ENCODE measurements at regions not wholly inside any gene's neighbourhood (a gene's known extent, or its start where the extent isn't known, plus 50 kb on each side); places are given as distances from the start of the nearest gene placed in this dataset.
A peak's percentile ranks its signal among the peaks of the same experiment; 100 is the strongest.

DNA sequence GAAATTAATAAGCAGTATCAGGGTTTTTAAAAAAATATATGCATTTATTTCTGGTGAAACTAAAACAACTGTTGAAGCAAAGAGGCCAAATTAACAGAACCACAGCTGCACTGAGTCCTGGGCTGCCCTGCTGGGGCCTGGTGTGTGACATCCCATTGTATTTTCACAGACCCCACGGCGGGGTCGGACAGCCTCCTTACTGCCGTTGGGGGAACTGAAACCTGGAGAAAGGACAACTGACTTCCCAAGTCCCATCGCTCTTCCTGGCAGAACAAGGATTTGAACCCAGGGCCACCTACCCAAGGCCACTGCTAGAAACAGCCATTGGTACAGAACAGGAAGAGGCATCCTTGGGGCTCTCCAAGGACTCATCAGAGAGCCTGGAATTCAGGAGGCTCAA, 114.8 kb upstream of the SFSWAP start:
- Histone ChIP-seq H3K4me1 (ENCODE audit: insufficient read depth, low read length) (no peaks in the 10 kb centered on the region), H3K4me2 (ENCODE audit: insufficient read depth, low read length) (no peak overlapping the region), H3K4me3 (ENCODE audit: insufficient read depth, low read length) (no peak overlapping the region), H3K27ac (ENCODE audit: low read depth, low read length) (no peak overlapping the region), H3K36me3 (ENCODE audit: insufficient read depth, low read length) (no peaks in the 10 kb centered on the region), H2AFZ (ENCODE audit: low read length) (no peak overlapping the region), H4K20me1 (ENCODE audit: insufficient read depth, low read length) (no peaks in the 10 kb centered on the region), H3K27me3 (ENCODE audit: insufficient read depth, low read length) (no peaks in the 10 kb centered on the region), H3K79me2 (ENCODE audit: insufficient read depth, low read length) (no peaks in the 10 kb centered on the region), H3K9me3 (ENCODE audit: low read depth, low read length) (no peaks in the 10 kb centered on the region)
- DNase-seq (ENCODE audit: insufficient read length, low spot score, missing footprints), result peak; percentile 29
- TF ChIP-seq, protein P1, sequence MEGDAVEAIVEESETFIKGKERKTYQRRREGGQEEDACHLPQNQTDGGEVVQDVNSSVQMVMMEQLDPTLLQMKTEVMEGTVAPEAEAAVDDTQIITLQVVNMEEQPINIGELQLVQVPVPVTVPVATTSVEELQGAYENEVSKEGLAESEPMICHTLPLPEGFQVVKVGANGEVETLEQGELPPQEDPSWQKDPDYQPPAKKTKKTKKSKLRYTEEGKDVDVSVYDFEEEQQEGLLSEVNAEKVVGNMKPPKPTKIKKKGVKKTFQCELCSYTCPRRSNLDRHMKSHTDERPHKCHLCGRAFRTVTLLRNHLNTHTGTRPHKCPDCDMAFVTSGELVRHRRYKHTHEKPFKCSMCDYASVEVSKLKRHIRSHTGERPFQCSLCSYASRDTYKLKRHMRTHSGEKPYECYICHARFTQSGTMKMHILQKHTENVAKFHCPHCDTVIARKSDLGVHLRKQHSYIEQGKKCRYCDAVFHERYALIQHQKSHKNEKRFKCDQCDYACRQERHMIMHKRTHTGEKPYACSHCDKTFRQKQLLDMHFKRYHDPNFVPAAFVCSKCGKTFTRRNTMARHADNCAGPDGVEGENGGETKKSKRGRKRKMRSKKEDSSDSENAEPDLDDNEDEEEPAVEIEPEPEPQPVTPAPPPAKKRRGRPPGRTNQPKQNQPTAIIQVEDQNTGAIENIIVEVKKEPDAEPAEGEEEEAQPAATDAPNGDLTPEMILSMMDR (IDR thresholded peaks at IDR 0.05; ENCODE audit: extremely low read depth, low read depth, low read length), result no peak

GRCh38 chr12:131597333-131597732, 113.6 kb upstream of the SFSWAP start:
- Histone ChIP-seq H3K4me3 (ENCODE audit: insufficient read depth, low read length) (no peak overlapping the region), H3K79me2 (ENCODE audit: insufficient read depth, low read length) (no peaks in the 10 kb centered on the region), H3K27me3 (ENCODE audit: insufficient read depth, low read length) (no peaks in the 10 kb centered on the region), H3K9me3 (ENCODE audit: low read depth, low read length) (no peaks in the 10 kb centered on the region), H3K4me1 (ENCODE audit: insufficient read depth, low read length) (no peaks in the 10 kb centered on the region), H3K4me2 (ENCODE audit: insufficient read depth, low read length) (no peak overlapping the region), H3K36me3 (ENCODE audit: insufficient read depth, low read length) (no peaks in the 10 kb centered on the region), H4K20me1 (ENCODE audit: insufficient read depth, low read length) (no peaks in the 10 kb centered on the region), H3K27ac (ENCODE audit: low read depth, low read length) (no peak overlapping the region), H2AFZ (ENCODE audit: low read length) (no peak overlapping the region)
- DNase-seq (ENCODE audit: insufficient read length, low spot score, missing footprints), result peak; percentile 44
- TF ChIP-seq, protein P1 (IDR thresholded peaks at IDR 0.05; ENCODE audit: extremely low read depth, low read depth, low read length), result no peak

DNA sequence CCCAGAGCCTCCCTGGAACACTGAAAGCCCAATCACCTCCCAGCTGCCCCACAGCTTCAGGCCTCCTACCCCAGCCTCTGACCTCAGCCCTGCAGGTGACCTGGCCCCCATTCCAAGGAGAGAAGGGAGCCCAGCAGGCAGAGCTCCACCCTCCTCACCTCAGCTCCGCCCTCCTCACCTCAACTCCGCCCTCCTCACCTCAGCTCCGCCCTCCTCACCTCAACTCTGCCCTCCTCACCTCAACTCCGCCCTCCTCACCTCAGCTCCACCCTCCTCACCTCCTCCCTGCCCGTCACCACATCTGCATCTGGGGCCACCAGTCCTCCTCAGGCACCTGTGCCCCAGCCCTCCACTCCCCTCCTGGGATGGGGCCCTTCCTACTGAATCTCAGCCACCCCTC, 112.2 kb upstream of the SFSWAP start:
- H2AFZ ChIP-seq (ENCODE audit: low read length), result no peak overlapping the region
- no peaks in the 10 kb centered on the region for H3K9me3 ChIP-seq (ENCODE audit: low read depth, low read length)
- no peak overlapping the region for H3K27ac ChIP-seq (ENCODE audit: low read depth, low read length)
- no peaks in the 10 kb centered on the region for H3K36me3 ChIP-seq (ENCODE audit: insufficient read depth, low read length)
- no peaks in the 10 kb centered on the region for H3K79me2 ChIP-seq (ENCODE audit: insufficient read depth, low read length)
- H3K27me3 ChIP-seq (ENCODE audit: insufficient read depth, low read length), result no peaks in the 10 kb centered on the region
- no peak overlapping the region for H3K4me3 ChIP-seq (ENCODE audit: insufficient read depth, low read length)
- TF ChIP-seq, protein P1 (IDR thresholded peaks at IDR 0.05; ENCODE audit: extremely low read depth, low read depth, low read length), result no peak
- DNase-seq (ENCODE audit: insufficient read length, low spot score, missing footprints), result no peak
- no peaks in the 10 kb centered on the region for H3K4me1 ChIP-seq (ENCODE audit: insufficient read depth, low read length)
- no peak overlapping the region for H3K4me2 ChIP-seq (ENCODE audit: insufficient read depth, low read length)
- no peaks in the 10 kb centered on the region for H4K20me1 ChIP-seq (ENCODE audit: insufficient read depth, low read length)

DNA sequence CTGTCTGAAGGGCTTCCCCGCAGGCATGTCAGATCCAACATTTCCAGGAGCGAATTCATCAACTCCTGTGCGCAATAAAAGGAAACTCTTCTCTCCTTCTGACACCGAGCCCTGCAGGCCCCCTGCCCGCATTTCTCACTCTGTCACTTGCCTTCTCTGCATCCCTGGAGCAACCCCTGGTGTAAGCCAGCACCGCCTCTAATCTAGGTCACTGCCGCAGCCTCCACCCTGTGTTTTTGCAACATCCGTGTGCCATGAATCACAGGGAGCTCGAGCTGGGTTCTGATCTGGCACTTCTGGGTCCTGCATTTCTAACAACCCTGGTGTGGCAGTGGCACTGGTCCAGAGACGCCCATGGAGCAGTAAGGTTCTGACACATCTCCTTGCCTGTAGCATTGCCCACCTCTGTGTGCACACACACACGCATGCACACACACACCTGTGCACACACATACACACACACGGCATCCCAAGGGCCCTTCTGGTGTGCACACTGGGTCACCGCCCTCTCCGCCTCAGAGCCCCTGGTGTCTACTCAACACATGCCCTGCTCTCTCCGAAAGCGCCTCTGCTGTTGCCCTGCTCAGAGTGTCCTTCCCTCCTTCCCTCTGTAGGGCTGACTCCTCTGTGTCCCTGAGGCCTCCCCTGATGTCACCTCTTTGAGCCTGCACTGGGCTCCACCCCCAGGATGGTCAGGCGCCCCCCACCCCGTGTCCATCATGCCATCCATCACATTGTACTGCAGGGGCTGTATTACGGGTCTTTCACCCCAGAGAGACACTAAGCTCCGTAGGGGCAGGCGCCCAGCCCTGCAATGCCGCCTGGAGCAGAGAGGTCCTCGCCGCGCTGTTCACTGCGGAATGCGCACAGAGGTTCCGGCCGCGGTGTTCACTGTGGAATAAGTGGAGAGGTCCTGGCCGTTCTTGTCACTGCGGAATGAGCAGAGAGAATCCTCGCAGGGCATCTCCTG, 111.4 kb upstream of the SFSWAP start:
- Histone ChIP-seq H3K79me2 (ENCODE audit: insufficient read depth, low read length) (no peaks in the 10 kb centered on the region), H3K36me3 (ENCODE audit: insufficient read depth, low read length) (no peaks in the 10 kb centered on the region), H3K4me3 (ENCODE audit: insufficient read depth, low read length) (no peak overlapping the region), H3K27ac (ENCODE audit: low read depth, low read length) (no peak overlapping the region), H2AFZ (ENCODE audit: low read length) (no peak overlapping the region), H3K4me2 (ENCODE audit: insufficient read depth, low read length) (no peak overlapping the region), H4K20me1 (ENCODE audit: insufficient read depth, low read length) (no peaks in the 10 kb centered on the region), H3K27me3 (ENCODE audit: insufficient read depth, low read length) (no peaks in the 10 kb centered on the region), H3K9me3 (ENCODE audit: low read depth, low read length) (no peaks in the 10 kb centered on the region), H3K4me1 (ENCODE audit: insufficient read depth, low read length) (no peaks in the 10 kb centered on the region)
- TF ChIP-seq, protein P1 (IDR thresholded peaks at IDR 0.05; ENCODE audit: extremely low read depth, low read depth, low read length), result no peak
- DNase-seq (ENCODE audit: insufficient read length, low spot score, missing footprints), result peak; percentile 63

Data from osteoblast (primary cell).